Spleen (tissue), 11 donors: ENCODE measurements at regions not wholly inside any gene's neighbourhood (a gene's known extent, or its start where the extent isn't known, plus 50 kb on each side); places are given as distances from the start of the nearest gene placed in this dataset.

Experiments
- DNase-seq: peaks from one replicate; pipeline ENCODE4 v3.0.0-alpha.2; 2020
- H3K27ac ChIP-seq, 8 donors: fragments of 200-600 bp; sonication (generic) in 7 of 8; 1 replicate in 4 of 8; 2 replicates in 4 of 8; pipeline versions ENCODE4 v1.5.0 to v1.8.0; 2016 to 2021; ENCODE audit warnings: inconsistent platforms in 4 of 8, mild to moderate bottlenecking in 4 of 8, moderate library complexity in 1 of 8
- H3K27me3 ChIP-seq, 7 donors: fragments of 200-600 bp; sonication (generic) in 6 of 7; replicated peaks in 1 of 7; 1 replicate in 4 of 7; 2 replicates in 3 of 7; pipeline versions ENCODE4 v1.5.0 to v1.8.0; 2016 to 2021; ENCODE audit warnings: inconsistent platforms in 3 of 7, mild to moderate bottlenecking in 1 of 7
- H3K36me3 ChIP-seq, 6 donors: fragments of 200-600 bp; sonication (generic) in 5 of 6; 1 replicate in 4 of 6; 2 replicates in 2 of 6; pipeline versions ENCODE4 v1.5.0 to v1.8.0; 2016 to 2021; ENCODE audit warnings: inconsistent platforms in 2 of 6
- H3K4me1 ChIP-seq, 6 donors: fragments of 200-600 bp; sonication (generic) in 5 of 6; 1 replicate in 3 of 6; 2 replicates in 3 of 6; pipeline versions ENCODE4 v1.5.0 to v1.8.0; 2016 to 2021; ENCODE audit warnings: inconsistent platforms in 3 of 6
- H3K4me3 ChIP-seq, 8 donors: fragments of 200-600 bp; sonication (generic) in 7 of 8; 1 replicate in 4 of 8; 2 replicates in 4 of 8; pipeline versions ENCODE4 v1.5.0 to v1.8.0; 2016 to 2021; ENCODE audit warnings: inconsistent platforms in 4 of 8, mild to moderate bottlenecking in 4 of 8, moderate library complexity in 2 of 8
- H3K9me3 ChIP-seq, 8 donors: fragments of 200-600 bp; sonication (generic) in 7 of 8; 1 replicate in 4 of 8; 2 replicates in 4 of 8; pipeline versions ENCODE4 v1.5.0 to v1.8.0; 2016 to 2021; ENCODE audit warnings: inconsistent platforms in 4 of 8
- CTCF ChIP-seq, 11 experiments: fragments of 200-600 bp in 7 of 11; fragments of 450-650 bp in 4 of 11; sonication (generic) in 4 of 11; IDR thresholded peaks in 8 of 11; conservative IDR thresholded peaks in 3 of 11; 1 replicate in 7 of 11; 2 replicates in 4 of 11; pipeline versions ENCODE4 v1.4.0 to v1.8.0; 2016 to 2021; ENCODE audit warnings: antibody characterized with exemption in 11 of 11, inconsistent platforms in 4 of 11, mild to moderate bottlenecking in 1 of 11
- POLR2A ChIP-seq, 3 donors: fragments of 450-650 bp; IDR thresholded peaks; one replicate each; pipeline ENCODE4 v1.5.1; 2017; ENCODE audit warnings: antibody characterized with exemption in 3 of 3, mild to moderate bottlenecking in 1 of 3
- POLR2AphosphoS5 ChIP-seq, 3 donors: sonication (generic); formaldehyde crosslinking; IDR thresholded peaks; one replicate each; pipeline ENCODE4 v1.5.1; 2017; ENCODE audit warnings: antibody characterized with exemption in 3 of 3
- WGBS, 5 donors: extraction: QIAGEN DNeasy Blood & Tissue Kit in 3 of 5; methylation state at CpG; one replicate each; pipeline versions ENCODE4 v1.1.5 to v1.1.7; 2013 to 2018; 5-methylcytosine and 5-hydroxymethylcytosine counted together
- intact Hi-C: fragments of 100-400 bp; cut with DNase I; formaldehyde crosslinking; loops from one replicate; pipeline ENCODE4 v1.15.0; 2023; ENCODE audit warnings: low total_unique reads
- donor health status: healthy with polysubstance abuse.
- donor health status: DM: no; HTN: no; CAD: no; lungs with moderate emphysema.
- donor health status: DM: no; HTN: no; CAD: no.
- donor health status: Bipolar disorder and iron deficiency.
- donor health status: healthy.
- donor health status: DM: no; HTN: no; CAD: no.
- donor health status: DM: yes; HTN: yes; CAD: no.

GRCh38 chr2:48218169-48218568 lies 96.3 kb upstream of the FOXN2 start:
- Histone ChIP-seq H3K4me3 (no peak overlapping the region), H3K27ac (no peak overlapping the region), H3K36me3 (no peaks in the 10 kb centered on the region), H3K27me3 (no peaks in the 10 kb centered on the region), H3K9me3 (no peaks in the 10 kb centered on the region), H3K4me1 (peaks cover 0 to 21% (median 6%) of the 10 kb centered on the region in 6 donors)
- 74 to 83% (median 78%) methylated on average over 2 of the region's 2 CpGs for WGBS, 5 donors
- no peak for DNase-seq
- no peak for TF ChIP-seq POLR2AphosphoS5 (IDR thresholded peaks at IDR 0.05)
- TF ChIP-seq POLR2A (IDR thresholded peaks at IDR 0.05) = no peak
- TF ChIP-seq CTCF (IDR thresholded peaks at IDR 0.05 in 8 of 11, conservative IDR thresholded peaks at IDR 0.05 in 3 of 11) = no peak
- intact Hi-C loops = no loop called here

GRCh38 chr2:48219234-48219554 lies 95.3 kb upstream of the FOXN2 start:
- no peaks in the 10 kb centered on the region for H3K36me3 ChIP-seq
- WGBS, 5 donors = 76 to 88% (median 84%) methylated on average over 3 of the region's 3 CpGs
- H3K4me3 ChIP-seq = no peak overlapping the region
- H3K27me3 ChIP-seq = no peaks in the 10 kb centered on the region
- H3K27ac ChIP-seq = no peak overlapping the region
- H3K4me1 ChIP-seq = peaks cover 0 to 21% (median 6%) of the 10 kb centered on the region in 6 donors
- no peaks in the 10 kb centered on the region for H3K9me3 ChIP-seq
- DNase-seq = no peak
- intact Hi-C loops = no loop called here
- TF ChIP-seq POLR2AphosphoS5 (IDR thresholded peaks at IDR 0.05) = no peak
- TF ChIP-seq POLR2A (IDR thresholded peaks at IDR 0.05) = no peak
- TF ChIP-seq CTCF (IDR thresholded peaks at IDR 0.05 in 8 of 11, conservative IDR thresholded peaks at IDR 0.05 in 3 of 11) = no peak

- intact Hi-C loops = no loop called here
- H3K4me3 ChIP-seq = no peak overlapping the region
- no peaks in the 10 kb centered on the region for H3K9me3 ChIP-seq
- no peak for DNase-seq
- H3K4me1 ChIP-seq = peaks cover 0 to 21% (median 6%) of the 10 kb centered on the region in 6 donors
- TF ChIP-seq POLR2AphosphoS5 (IDR thresholded peaks at IDR 0.05) = no peak
- TF ChIP-seq CTCF (IDR thresholded peaks at IDR 0.05 in 8 of 11, conservative IDR thresholded peaks at IDR 0.05 in 3 of 11) = no peak
- TF ChIP-seq POLR2A (IDR thresholded peaks at IDR 0.05) = no peak
- peak overlapping the region in 5 of 8 donors; percentile 19 to 71 (median 55) for H3K27ac ChIP-seq
- no peaks in the 10 kb centered on the region for H3K36me3 ChIP-seq
- H3K27me3 ChIP-seq = no peaks in the 10 kb centered on the region
- WGBS, 5 donors = 84 to 96% (median 92%) methylated on average over 1 of the region's 1 CpG
Observed at GRCh38 chr2:48219555-48220436, 94.7 kb upstream of the FOXN2 start.

GRCh38 chr2:48220501-48220900 lies 94.0 kb upstream of the FOXN2 start:
- peak overlapping the region in 5 of 8 donors; percentile 19 to 71 (median 55) for H3K27ac ChIP-seq
- no peaks in the 10 kb centered on the region for H3K36me3 ChIP-seq
- H3K4me3 ChIP-seq = no peak overlapping the region
- TF ChIP-seq CTCF (IDR thresholded peaks at IDR 0.05 in 8 of 11, conservative IDR thresholded peaks at IDR 0.05 in 3 of 11) (no peak), POLR2A (IDR thresholded peaks at IDR 0.05) (no peak), POLR2AphosphoS5 (IDR thresholded peaks at IDR 0.05) (no peak)
- peaks cover 0 to 21% (median 6%) of the 10 kb centered on the region in 6 donors for H3K4me1 ChIP-seq
- intact Hi-C loops = no loop called here
- 33 to 66% (median 49%) methylated on average over 1 of the region's 1 CpG for WGBS, 5 donors
- no peak for DNase-seq
- no peaks in the 10 kb centered on the region for H3K9me3 ChIP-seq
- no peaks in the 10 kb centered on the region for H3K27me3 ChIP-seq
